IMR-90 (cell line): ENCODE measurements at regions not wholly inside any gene's neighbourhood (a gene's known extent, or its start where the extent isn't known, plus 50 kb on each side); places are given as distances from the start of the nearest gene placed in this dataset.

Experiments used
- ATAC-seq: fragments of 200-7000 bp; cut with Tn5 transposase; 2 replicates; pipeline ENCODE4 v1.9.1; 2020; ENCODE audit warnings: low read depth, mild to moderate bottlenecking, moderate library complexity
- BruUV-seq: library from RNA; stranded (reverse); fragments of 400-500 nt; replicated peaks from 2 replicates; lab custom pipeline; 2021; lab: Mats Ljungman, UMichigan
- CTCF ChIA-PET: fragments of 300-600 bp; formaldehyde crosslinking; extraction: SDS; loops from one replicate; lab custom pipeline; 2021; ENCODE audit warnings: antibody characterized with exemption; lab: Yijun Ruan, JAX
- POLR2A ChIA-PET: fragments of 300-600 bp; sonication (Branson Sonifier 250); formaldehyde crosslinking; loops from one replicate; lab custom pipeline; 2022; ENCODE audit warnings: antibody characterized with exemption; ENCODE audit not compliant: unreplicated experiment; lab: Charles Lee
- DNase-seq: peaks from one replicate; pipeline ENCODE4 v3.0.0; 2013
- H2AFZ ChIP-seq: replicated peaks from 2 replicates; pipeline ENCODE3; 2013; ENCODE audit warnings: low read length, mild to moderate bottlenecking; ENCODE audit not compliant: poor library complexity
- H2AK5ac ChIP-seq: 2 replicates; pipeline ENCODE4 v1.6.1; 2013; ENCODE audit warnings: low read depth, low read length, inconsistent platforms
- H2AK9ac ChIP-seq: replicated peaks from 2 replicates; pipeline ENCODE3; 2013; ENCODE audit warnings: mild to moderate bottlenecking, low read depth, low read length, moderate library complexity; ENCODE audit not compliant: poor library complexity
- H2BK120ac ChIP-seq: 2 replicates; pipeline ENCODE4 v1.6.1; 2013; ENCODE audit warnings: low read depth, low read length, inconsistent platforms
- H2BK15ac ChIP-seq: 3 replicates; pipeline ENCODE4 v1.6.1; 2013; ENCODE audit warnings: low read depth, low read length, inconsistent platforms
- H2BK20ac ChIP-seq: 2 replicates; pipeline ENCODE4 v1.6.1; 2013; ENCODE audit warnings: low read depth, mild to moderate bottlenecking, inconsistent platforms, low read length, moderate library complexity
- H2BK5ac ChIP-seq: 2 replicates; pipeline ENCODE4 v1.6.1; 2013; ENCODE audit warnings: mild to moderate bottlenecking, low read depth, low read length, inconsistent platforms; ENCODE audit not compliant: poor library complexity, severe bottlenecking
- H3K14ac ChIP-seq: replicated peaks from 2 replicates; pipeline ENCODE4 v1.6.1; 2013; ENCODE audit warnings: low read depth, low read length, inconsistent platforms
- H3K18ac ChIP-seq: 2 replicates; pipeline ENCODE4 v1.6.1; 2013; ENCODE audit warnings: low read depth, low read length, control low read depth
- H3K23ac ChIP-seq: 2 replicates; pipeline ENCODE4 v1.6.1; 2013; ENCODE audit warnings: low read depth, low read length, inconsistent platforms
- H3K27ac ChIP-seq: 2 replicates; pipeline ENCODE4 v1.5.1; 2013; ENCODE audit warnings: mild to moderate bottlenecking, control low read depth, low read length; ENCODE audit not compliant: insufficient read depth
- H3K27me3 ChIP-seq: 2 replicates; pipeline ENCODE4 v1.6.1; 2013; ENCODE audit warnings: low read length; ENCODE audit not compliant: control insufficient read depth, insufficient read depth
- H3K36me3 ChIP-seq: 2 replicates; pipeline ENCODE4 v1.6.1; 2013; ENCODE audit warnings: low read length, mixed read lengths; ENCODE audit not compliant: control insufficient read depth, insufficient read depth
- H3K4ac ChIP-seq: 2 replicates; pipeline ENCODE4 v1.6.1; 2013; ENCODE audit warnings: low read depth, low read length, inconsistent platforms
- H3K4me1 ChIP-seq: 2 replicates; pipeline ENCODE4 v1.6.1; 2013; ENCODE audit warnings: low read length, mixed read lengths; ENCODE audit not compliant: control insufficient read depth, insufficient read depth
- H3K4me2 ChIP-seq: 2 replicates; pipeline ENCODE4 v1.6.1; 2013; ENCODE audit warnings: low read depth, mild to moderate bottlenecking, control low read depth, low read length, moderate library complexity
- H3K4me3 ChIP-seq: 2 replicates; pipeline ENCODE4 v1.5.1; 2013; ENCODE audit warnings: low read depth, mild to moderate bottlenecking, control low read depth, low read length, moderate library complexity; ENCODE audit not compliant: insufficient read depth
- H3K56ac ChIP-seq: 2 replicates; pipeline ENCODE4 v1.6.1; 2013; ENCODE audit warnings: low read length, inconsistent platforms; ENCODE audit not compliant: insufficient read depth; ENCODE audit errors: extremely low read depth
- H3K79me1 ChIP-seq, 2 experiments: 2 replicates each; pipeline ENCODE4 v1.6.1; 2013; ENCODE audit warnings: low read length in 2 of 2, inconsistent platforms in 1 of 2, low read depth in 1 of 2
- H3K9ac ChIP-seq: 2 replicates; pipeline ENCODE4 v1.6.1; 2013; ENCODE audit warnings: low read depth, low read length, control low read depth
- H3K9me1 ChIP-seq: 2 replicates; pipeline ENCODE4 v1.6.1; 2013; ENCODE audit warnings: low read length, inconsistent platforms; ENCODE audit not compliant: insufficient read depth
- H3K9me3 ChIP-seq: 2 replicates; pipeline ENCODE4 v1.6.1; 2013; ENCODE audit warnings: low read length; ENCODE audit not compliant: control insufficient read depth, insufficient read depth
- H4K20me1 ChIP-seq: 2 replicates; pipeline ENCODE4 v1.6.1; 2013; ENCODE audit warnings: low read length, inconsistent platforms; ENCODE audit not compliant: insufficient read depth
- H4K5ac ChIP-seq: 2 replicates; pipeline ENCODE4 v1.6.1; 2013; ENCODE audit warnings: mild to moderate bottlenecking, low read depth, low read length, control low read depth
- H4K8ac ChIP-seq, 2 experiments: 2 replicates each; pipeline ENCODE4 v1.6.1; 2013; ENCODE audit warnings: low read depth in 2 of 2, low read length in 2 of 2, control low read depth in 1 of 2, inconsistent platforms in 1 of 2
- H4K91ac ChIP-seq: 2 replicates; pipeline ENCODE4 v1.6.1; 2013; ENCODE audit warnings: low read depth, low read length, inconsistent platforms; ENCODE audit not compliant: insufficient read depth
- BHLHE40 ChIP-seq: fragments of 150-350 bp; IDR thresholded peaks from 2 replicates; pipeline ENCODE4 v1.6.1; 2016; ENCODE audit warnings: mild to moderate bottlenecking, low read depth, low read length
- CEBPB ChIP-seq: IDR thresholded peaks from 2 replicates; pipeline ENCODE4 v1.6.1; 2012; ENCODE audit warnings: low read depth, low read length, improper control_type of control experiment
- CHD1 ChIP-seq: IDR thresholded peaks from 2 replicates; pipeline ENCODE4 v1.6.1; 2012; ENCODE audit warnings: low read depth, low read length, improper control_type of control experiment
- FOS ChIP-seq: fragments of 150-350 bp; IDR thresholded peaks from 2 replicates; pipeline ENCODE4 v1.6.1; 2016; ENCODE audit warnings: low read depth, low read length
- MAFK ChIP-seq: IDR thresholded peaks from 2 replicates; pipeline ENCODE4 v1.6.1; 2012; ENCODE audit warnings: low read depth, low read length, improper control_type of control experiment
- MAZ ChIP-seq: IDR thresholded peaks from 2 replicates; pipeline ENCODE4 v1.6.1; 2012; ENCODE audit warnings: low read depth, mild to moderate bottlenecking, low read length, improper control_type of control experiment, moderate library complexity, borderline replicate concordance
- MXI1 ChIP-seq: IDR thresholded peaks from 2 replicates; pipeline ENCODE4 v1.6.1; 2012; ENCODE audit warnings: low read depth, mild to moderate bottlenecking, low read length, moderate library complexity, borderline replicate concordance
- NFE2L2 ChIP-seq: fragments of 150-350 bp; IDR thresholded peaks from 2 replicates; pipeline ENCODE4 v1.6.1; 2016; ENCODE audit warnings: low read depth, mild to moderate bottlenecking, low read length
- POLR2A ChIP-seq: IDR thresholded peaks from 2 replicates; pipeline ENCODE4 v1.6.1; 2012; ENCODE audit warnings: mild to moderate bottlenecking, low read depth, low read length
- RAD21 ChIP-seq: IDR thresholded peaks from 2 replicates; pipeline ENCODE4 v1.6.1; 2012; ENCODE audit warnings: low read length, improper control_type of control experiment
- RCOR1 ChIP-seq: IDR thresholded peaks from 2 replicates; pipeline ENCODE4 v1.6.1; 2012; ENCODE audit warnings: mild to moderate bottlenecking, low read length, improper control_type of control experiment; ENCODE audit not compliant: insufficient replicate concordance
- RFX5 ChIP-seq: IDR thresholded peaks from 2 replicates; pipeline ENCODE4 v1.8.0; 2012; ENCODE audit warnings: low read depth, mild to moderate bottlenecking, low read length, moderate library complexity
- SMC3 ChIP-seq: fragments of 150-350 bp; IDR thresholded peaks from 2 replicates; pipeline ENCODE4 v1.6.1; 2016; ENCODE audit warnings: low read depth, mild to moderate bottlenecking, antibody characterized with exemption, low read length, moderate library complexity
- WGBS, 2 experiments: methylation state at CpG; one replicate each; pipeline versions ENCODE4 v1.1.5 to v1.1.7; 2013; ENCODE audit warnings: missing lambda C conversion rate in 2 of 2; ENCODE audit not compliant: insufficient read length in 1 of 2; ENCODE audit errors: extremely low coverage in 2 of 2; 5-methylcytosine and 5-hydroxymethylcytosine counted together
- dilution Hi-C: fragments of 300-500 bp; cut with HindIII; formaldehyde crosslinking; loops from one replicate; pipeline ENCODE4 v1.14.3; 2018; ENCODE audit warnings: low sequenced_read_pairs; ENCODE audit not compliant: unreplicated experiment
- in situ Hi-C: fragments of 300-500 bp; cut with MboI; formaldehyde crosslinking; loops from 3 replicates; pipeline ENCODE4 v1.14.3; 2019; ENCODE audit warnings: low sequenced_read_pairs, inconsistent platforms, mixed read lengths
- intact Hi-C: fragments of 100-400 bp; cut with micrococcal nuclease; formaldehyde crosslinking; loops from 2 replicates; pipeline ENCODE4 v1.10.0; 2022
- TF ChIP-seq, protein P1 (sequence below): conservative IDR thresholded peaks from 2 replicates; pipeline ENCODE4 v1.5.1; 2012; ENCODE audit warnings: mild to moderate bottlenecking, low read depth, low read length, improper control_type of control experiment
- TF ChIP-seq, protein P2 (sequence below): fragments of 150-350 bp; IDR thresholded peaks from 2 replicates; pipeline ENCODE4 v1.6.1; 2017; ENCODE audit warnings: mild to moderate bottlenecking, antibody characterized with exemption, low read length, low read depth
- TF ChIP-seq, protein P3 (sequence below): fragments of 150-350 bp; IDR thresholded peaks from 2 replicates; pipeline ENCODE4 v1.6.1; 2016; ENCODE audit warnings: low read depth, mild to moderate bottlenecking, low read length, moderate library complexity, borderline replicate concordance

DNA sequence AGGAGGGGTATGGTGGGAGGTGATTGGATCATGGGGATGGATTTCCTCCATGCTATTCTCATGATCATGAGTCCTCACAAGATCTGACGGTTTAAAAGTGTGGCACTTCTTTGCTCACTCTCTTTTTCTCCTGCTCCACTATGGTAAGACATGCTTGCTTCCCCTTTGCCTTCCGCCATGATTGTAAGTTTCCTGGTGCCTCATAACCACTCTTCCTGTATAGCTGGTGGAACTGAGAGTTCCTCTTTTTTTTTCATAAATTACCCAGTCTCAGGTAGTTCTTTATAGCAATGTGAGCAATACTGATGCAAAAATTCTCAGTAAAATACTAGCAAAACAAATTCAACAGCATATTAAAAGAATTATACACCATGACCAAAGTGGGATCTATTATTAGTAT, 728.5 kb upstream of the SLC8A1 start:
- no peak overlapping the region for H4K91ac ChIP-seq
- H2AK5ac ChIP-seq, result no peak overlapping the region
- dilution Hi-C loops, result no loop called here
- H3K14ac ChIP-seq, result no peak overlapping the region
- H3K36me3 ChIP-seq, result no peaks in the 10 kb centered on the region
- ChIA-PET POLR2A (no interaction called here), CTCF (no interaction called here)
- intact Hi-C loops, result no loop called here
- H4K5ac ChIP-seq, result no peak overlapping the region
- no peaks in the 10 kb centered on the region for H3K4me1 ChIP-seq
- no peak overlapping the region for H2AFZ ChIP-seq
- DNase-seq (no peak), ATAC-seq (no peak)
- no peaks in the 10 kb centered on the region for H3K27me3 ChIP-seq
- no peak overlapping the region for H3K56ac ChIP-seq
- H2BK15ac ChIP-seq, result no peak overlapping the region
- no peak overlapping the region for H3K4me3 ChIP-seq
- H3K9ac ChIP-seq, result no peak overlapping the region
- no peak overlapping the region for H3K23ac ChIP-seq
- H2BK5ac ChIP-seq, result no peak overlapping the region
- no peaks in the 10 kb centered on the region for H3K79me1 ChIP-seq
- no peak overlapping the region for H3K4ac ChIP-seq
- no peak for TF ChIP-seq RAD21
- TF ChIP-seq BHLHE40, result no peak
- no peak for TF ChIP-seq RCOR1
- TF ChIP-seq CHD1, result no peak
- no peak for TF ChIP-seq MAZ
- TF ChIP-seq MAFK, result no peak
- TF ChIP-seq SMC3, result no peak
- TF ChIP-seq POLR2A, result no peak
- TF ChIP-seq FOS, result no peak
- no peak for TF ChIP-seq CEBPB
- TF ChIP-seq, protein P1, sequence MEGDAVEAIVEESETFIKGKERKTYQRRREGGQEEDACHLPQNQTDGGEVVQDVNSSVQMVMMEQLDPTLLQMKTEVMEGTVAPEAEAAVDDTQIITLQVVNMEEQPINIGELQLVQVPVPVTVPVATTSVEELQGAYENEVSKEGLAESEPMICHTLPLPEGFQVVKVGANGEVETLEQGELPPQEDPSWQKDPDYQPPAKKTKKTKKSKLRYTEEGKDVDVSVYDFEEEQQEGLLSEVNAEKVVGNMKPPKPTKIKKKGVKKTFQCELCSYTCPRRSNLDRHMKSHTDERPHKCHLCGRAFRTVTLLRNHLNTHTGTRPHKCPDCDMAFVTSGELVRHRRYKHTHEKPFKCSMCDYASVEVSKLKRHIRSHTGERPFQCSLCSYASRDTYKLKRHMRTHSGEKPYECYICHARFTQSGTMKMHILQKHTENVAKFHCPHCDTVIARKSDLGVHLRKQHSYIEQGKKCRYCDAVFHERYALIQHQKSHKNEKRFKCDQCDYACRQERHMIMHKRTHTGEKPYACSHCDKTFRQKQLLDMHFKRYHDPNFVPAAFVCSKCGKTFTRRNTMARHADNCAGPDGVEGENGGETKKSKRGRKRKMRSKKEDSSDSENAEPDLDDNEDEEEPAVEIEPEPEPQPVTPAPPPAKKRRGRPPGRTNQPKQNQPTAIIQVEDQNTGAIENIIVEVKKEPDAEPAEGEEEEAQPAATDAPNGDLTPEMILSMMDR, result no peak
- TF ChIP-seq, protein P2, sequence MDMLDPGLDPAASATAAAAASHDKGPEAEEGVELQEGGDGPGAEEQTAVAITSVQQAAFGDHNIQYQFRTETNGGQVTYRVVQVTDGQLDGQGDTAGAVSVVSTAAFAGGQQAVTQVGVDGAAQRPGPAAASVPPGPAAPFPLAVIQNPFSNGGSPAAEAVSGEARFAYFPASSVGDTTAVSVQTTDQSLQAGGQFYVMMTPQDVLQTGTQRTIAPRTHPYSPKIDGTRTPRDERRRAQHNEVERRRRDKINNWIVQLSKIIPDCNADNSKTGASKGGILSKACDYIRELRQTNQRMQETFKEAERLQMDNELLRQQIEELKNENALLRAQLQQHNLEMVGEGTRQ, result no peak
- TF ChIP-seq, protein P3, sequence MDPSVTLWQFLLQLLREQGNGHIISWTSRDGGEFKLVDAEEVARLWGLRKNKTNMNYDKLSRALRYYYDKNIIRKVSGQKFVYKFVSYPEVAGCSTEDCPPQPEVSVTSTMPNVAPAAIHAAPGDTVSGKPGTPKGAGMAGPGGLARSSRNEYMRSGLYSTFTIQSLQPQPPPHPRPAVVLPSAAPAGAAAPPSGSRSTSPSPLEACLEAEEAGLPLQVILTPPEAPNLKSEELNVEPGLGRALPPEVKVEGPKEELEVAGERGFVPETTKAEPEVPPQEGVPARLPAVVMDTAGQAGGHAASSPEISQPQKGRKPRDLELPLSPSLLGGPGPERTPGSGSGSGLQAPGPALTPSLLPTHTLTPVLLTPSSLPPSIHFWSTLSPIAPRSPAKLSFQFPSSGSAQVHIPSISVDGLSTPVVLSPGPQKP, result no peak
- TF ChIP-seq MXI1, result no peak
- TF ChIP-seq NFE2L2, result no peak
- TF ChIP-seq RFX5, result no peak
- H3K27ac ChIP-seq, result no peak overlapping the region
- H2BK120ac ChIP-seq, result no peak overlapping the region
- H2AK9ac ChIP-seq, result no peak overlapping the region
- no peak overlapping the region for H3K18ac ChIP-seq
- H3K9me3 ChIP-seq, result no peaks in the 10 kb centered on the region
- H3K4me2 ChIP-seq, result no peak overlapping the region
- 20% methylated on average over 1 of the region's 2 CpGs; no CpG with 5 or more reads in 1 of the 2 experiments for WGBS, 2 experiments
- no peaks in the 10 kb centered on the region for H4K20me1 ChIP-seq
- no peak overlapping the region for H2BK20ac ChIP-seq
- no peaks in the 10 kb centered on the region for H3K9me1 ChIP-seq
- in situ Hi-C loops, result no loop called here
- H4K8ac ChIP-seq, result no peak overlapping the region
- BruUV-seq, result no TSS peak
